Suprapubic skin (tissue), 3 donors: ENCODE measurements at regions not wholly inside any gene's neighbourhood (a gene's known extent, or its start where the extent isn't known, plus 50 kb on each side); places are given as distances from the start of the nearest gene placed in this dataset.

Source experiments
- POLR2A ChIP-seq, 2 donors: fragments of 450-650 bp; IDR thresholded peaks; one replicate each; pipeline ENCODE4 v1.6.1; 2017; ENCODE audit warnings: antibody characterized with exemption in 2 of 2, mild to moderate bottlenecking in 2 of 2, moderate library complexity in 2 of 2
- TF ChIP-seq, protein P1 (sequence below), 2 donors: fragments of 200-600 bp in 1 of 2; fragments of 450-650 bp in 1 of 2; sonication (generic) in 1 of 2; IDR thresholded peaks; one replicate each; pipeline ENCODE4 v1.5.1; 2016 to 2019; ENCODE audit warnings: antibody characterized with exemption in 2 of 2, mild to moderate bottlenecking in 1 of 2, moderate library complexity in 1 of 2

- TF ChIP-seq, protein P1, sequence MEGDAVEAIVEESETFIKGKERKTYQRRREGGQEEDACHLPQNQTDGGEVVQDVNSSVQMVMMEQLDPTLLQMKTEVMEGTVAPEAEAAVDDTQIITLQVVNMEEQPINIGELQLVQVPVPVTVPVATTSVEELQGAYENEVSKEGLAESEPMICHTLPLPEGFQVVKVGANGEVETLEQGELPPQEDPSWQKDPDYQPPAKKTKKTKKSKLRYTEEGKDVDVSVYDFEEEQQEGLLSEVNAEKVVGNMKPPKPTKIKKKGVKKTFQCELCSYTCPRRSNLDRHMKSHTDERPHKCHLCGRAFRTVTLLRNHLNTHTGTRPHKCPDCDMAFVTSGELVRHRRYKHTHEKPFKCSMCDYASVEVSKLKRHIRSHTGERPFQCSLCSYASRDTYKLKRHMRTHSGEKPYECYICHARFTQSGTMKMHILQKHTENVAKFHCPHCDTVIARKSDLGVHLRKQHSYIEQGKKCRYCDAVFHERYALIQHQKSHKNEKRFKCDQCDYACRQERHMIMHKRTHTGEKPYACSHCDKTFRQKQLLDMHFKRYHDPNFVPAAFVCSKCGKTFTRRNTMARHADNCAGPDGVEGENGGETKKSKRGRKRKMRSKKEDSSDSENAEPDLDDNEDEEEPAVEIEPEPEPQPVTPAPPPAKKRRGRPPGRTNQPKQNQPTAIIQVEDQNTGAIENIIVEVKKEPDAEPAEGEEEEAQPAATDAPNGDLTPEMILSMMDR (IDR thresholded peaks at IDR 0.05), result no peak
- no peak for TF ChIP-seq POLR2A (IDR thresholded peaks at IDR 0.05)
Observed at GRCh38 chr14:31941487-31941886, 135.6 kb upstream of the ARHGAP5 start.
